IMR-90 (cell line): ENCODE measurements at regions not wholly inside any gene's neighbourhood (a gene's known extent, or its start where the extent isn't known, plus 50 kb on each side); places are given as distances from the start of the nearest gene placed in this dataset.

Source experiments
- CEBPB ChIP-seq: IDR thresholded peaks from 2 replicates; pipeline ENCODE4 v1.6.1; 2012; ENCODE audit warnings: low read depth, low read length, improper control_type of control experiment
- CTCF ChIP-seq: conservative IDR thresholded peaks from 2 replicates; pipeline ENCODE4 v1.5.1; 2012; ENCODE audit warnings: mild to moderate bottlenecking, low read depth, low read length, improper control_type of control experiment
- FOS ChIP-seq: fragments of 150-350 bp; IDR thresholded peaks from 2 replicates; pipeline ENCODE4 v1.6.1; 2016; ENCODE audit warnings: low read depth, low read length
- MAFK ChIP-seq: IDR thresholded peaks from 2 replicates; pipeline ENCODE4 v1.6.1; 2012; ENCODE audit warnings: low read depth, low read length, improper control_type of control experiment
- MXI1 ChIP-seq: IDR thresholded peaks from 2 replicates; pipeline ENCODE4 v1.6.1; 2012; ENCODE audit warnings: low read depth, mild to moderate bottlenecking, low read length, moderate library complexity, borderline replicate concordance
- POLR2A ChIP-seq: IDR thresholded peaks from 2 replicates; pipeline ENCODE4 v1.6.1; 2012; ENCODE audit warnings: mild to moderate bottlenecking, low read depth, low read length
- RAD21 ChIP-seq: IDR thresholded peaks from 2 replicates; pipeline ENCODE4 v1.6.1; 2012; ENCODE audit warnings: low read length, improper control_type of control experiment
- RFX5 ChIP-seq: IDR thresholded peaks from 2 replicates; pipeline ENCODE4 v1.8.0; 2012; ENCODE audit warnings: low read depth, mild to moderate bottlenecking, low read length, moderate library complexity
- USF2 ChIP-seq: fragments of 150-350 bp; IDR thresholded peaks from 2 replicates; pipeline ENCODE4 v1.6.1; 2017; ENCODE audit warnings: mild to moderate bottlenecking, antibody characterized with exemption, low read length, low read depth

- TF ChIP-seq CTCF (no peak), RAD21 (no peak), POLR2A (no peak), MAFK (no peak), CEBPB (no peak), USF2 (no peak), FOS (no peak), RFX5 (no peak), MXI1 (no peak)
Measured at GRCh38 chr10:64840341-64840740, 1319.1 kb downstream of the REEP3 start.
